ENCODE measurements at regions not wholly inside any gene's neighbourhood (a gene's known extent, or its start where the extent isn't known, plus 50 kb on each side); places are given as distances from the start of the nearest gene placed in this dataset.

DNA sequence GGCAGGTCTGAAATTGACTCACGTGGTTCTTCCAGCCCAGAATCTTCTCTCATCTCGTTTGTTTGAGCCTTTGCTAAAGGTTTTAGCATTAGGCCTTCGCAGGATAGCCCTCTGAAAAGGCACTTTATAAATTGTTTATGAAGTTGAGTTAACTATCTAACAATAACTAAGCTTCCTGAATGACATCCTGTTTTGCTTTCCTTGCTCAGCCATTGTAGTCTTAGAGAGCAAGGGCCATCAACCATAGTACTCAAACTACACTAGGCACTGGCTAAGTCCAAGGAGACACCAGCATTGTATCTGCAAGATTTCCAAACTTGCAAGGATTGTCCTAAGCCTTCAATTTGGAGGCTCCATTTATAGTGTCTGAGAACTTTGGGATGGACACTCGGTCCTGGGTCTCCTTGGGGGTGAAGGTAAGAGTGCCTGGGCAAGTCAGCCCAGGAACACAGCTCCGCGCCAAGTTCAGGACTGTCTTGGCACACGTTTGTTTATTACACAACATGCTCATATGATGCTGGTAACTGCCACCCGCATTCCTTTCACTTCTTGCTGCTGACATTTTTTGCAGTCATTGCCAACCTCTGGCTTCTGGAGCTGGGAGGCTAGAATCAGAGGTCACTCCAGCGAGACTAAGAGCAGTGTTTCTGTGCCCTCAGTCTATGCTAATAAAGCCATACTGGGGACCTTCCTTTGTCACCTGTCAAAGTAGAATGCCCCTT, 151.1 kb downstream of the ESM1 start:
- Histone ChIP-seq H3K9me3 (ENCODE audit: control insufficient read depth, low read length) (no peaks in the 10 kb centered on the region), H3K4me3 (ENCODE audit: low read depth, low read length) (no peak overlapping the region), H2AFZ (no peak overlapping the region), H3K27ac (no peak overlapping the region), H3K4me2 (ENCODE audit: low read length) (no peak overlapping the region), H3K36me3 (ENCODE audit: control insufficient read depth, insufficient read depth, low read length) (no peaks in the 10 kb centered on the region), H3K27me3 (ENCODE audit: control insufficient read depth, insufficient read depth, low read length) (no peaks in the 10 kb centered on the region), H3K79me2 (no peaks in the 10 kb centered on the region), H3K4me1 (peaks cover 3% of the 10 kb centered on the region), H3K9ac (no peak overlapping the region)
- TF ChIP-seq, protein P1, sequence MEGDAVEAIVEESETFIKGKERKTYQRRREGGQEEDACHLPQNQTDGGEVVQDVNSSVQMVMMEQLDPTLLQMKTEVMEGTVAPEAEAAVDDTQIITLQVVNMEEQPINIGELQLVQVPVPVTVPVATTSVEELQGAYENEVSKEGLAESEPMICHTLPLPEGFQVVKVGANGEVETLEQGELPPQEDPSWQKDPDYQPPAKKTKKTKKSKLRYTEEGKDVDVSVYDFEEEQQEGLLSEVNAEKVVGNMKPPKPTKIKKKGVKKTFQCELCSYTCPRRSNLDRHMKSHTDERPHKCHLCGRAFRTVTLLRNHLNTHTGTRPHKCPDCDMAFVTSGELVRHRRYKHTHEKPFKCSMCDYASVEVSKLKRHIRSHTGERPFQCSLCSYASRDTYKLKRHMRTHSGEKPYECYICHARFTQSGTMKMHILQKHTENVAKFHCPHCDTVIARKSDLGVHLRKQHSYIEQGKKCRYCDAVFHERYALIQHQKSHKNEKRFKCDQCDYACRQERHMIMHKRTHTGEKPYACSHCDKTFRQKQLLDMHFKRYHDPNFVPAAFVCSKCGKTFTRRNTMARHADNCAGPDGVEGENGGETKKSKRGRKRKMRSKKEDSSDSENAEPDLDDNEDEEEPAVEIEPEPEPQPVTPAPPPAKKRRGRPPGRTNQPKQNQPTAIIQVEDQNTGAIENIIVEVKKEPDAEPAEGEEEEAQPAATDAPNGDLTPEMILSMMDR (IDR thresholded peaks at IDR 0.05): no peak

DNA sequence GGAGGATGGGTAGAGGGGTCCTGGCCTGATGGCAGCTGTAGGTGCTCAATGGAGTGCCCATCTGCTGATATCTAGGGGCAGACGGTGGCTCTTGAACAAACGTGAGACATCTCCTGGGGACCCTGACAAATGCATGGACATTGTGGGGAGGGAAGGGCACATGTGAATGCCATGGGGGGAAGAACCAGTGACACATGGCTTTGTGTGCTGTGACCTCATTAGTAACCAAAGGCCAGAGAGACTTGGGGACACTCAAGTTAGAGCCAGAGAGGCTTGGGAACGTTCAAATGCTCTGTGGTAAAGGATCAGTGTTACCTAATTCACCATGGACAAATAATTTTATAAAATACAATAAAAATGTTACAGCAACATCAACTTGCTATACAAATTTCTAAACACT, 151.8 kb downstream of the ESM1 start:
- H3K36me3 ChIP-seq (ENCODE audit: control insufficient read depth, insufficient read depth, low read length): no peaks in the 10 kb centered on the region
- no peaks in the 10 kb centered on the region for H3K27me3 ChIP-seq (ENCODE audit: control insufficient read depth, insufficient read depth, low read length)
- H3K9me3 ChIP-seq (ENCODE audit: control insufficient read depth, low read length): no peaks in the 10 kb centered on the region
- no peak overlapping the region for H3K9ac ChIP-seq
- no peak overlapping the region for H3K4me2 ChIP-seq (ENCODE audit: low read length)
- TF ChIP-seq, protein P1 (IDR thresholded peaks at IDR 0.05): no peak
- no peak overlapping the region for H3K4me3 ChIP-seq (ENCODE audit: low read depth, low read length)
- H2AFZ ChIP-seq: no peak overlapping the region
- H3K27ac ChIP-seq: no peak overlapping the region
- H3K4me1 ChIP-seq: peaks cover 3% of the 10 kb centered on the region
- H3K79me2 ChIP-seq: no peaks in the 10 kb centered on the region

DNA sequence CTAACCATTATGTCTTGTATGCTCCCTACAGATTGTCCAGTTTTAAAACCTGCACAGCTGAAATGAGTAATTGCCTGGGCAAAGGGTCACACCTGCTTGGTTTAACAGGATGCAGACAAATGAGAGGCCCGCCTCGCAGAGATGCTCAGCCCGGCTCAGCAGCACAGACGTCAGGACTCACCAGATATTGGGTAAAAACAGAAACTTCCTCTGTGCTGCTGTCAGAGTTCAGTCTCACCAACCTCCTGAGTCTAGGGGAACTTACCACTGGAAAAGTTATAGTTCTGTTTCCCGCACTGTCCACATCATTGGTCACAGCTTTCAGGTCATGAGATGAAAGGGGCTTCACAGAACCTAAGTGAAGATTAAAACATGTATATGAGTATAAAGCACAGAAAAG, 152.5 kb downstream of the ESM1 start:
- Histone ChIP-seq H3K9ac (no peak overlapping the region), H3K4me1 (peaks cover 3% of the 10 kb centered on the region), H3K27me3 (ENCODE audit: control insufficient read depth, insufficient read depth, low read length) (no peaks in the 10 kb centered on the region), H3K79me2 (no peaks in the 10 kb centered on the region), H3K4me3 (ENCODE audit: low read depth, low read length) (no peak overlapping the region), H3K9me3 (ENCODE audit: control insufficient read depth, low read length) (no peaks in the 10 kb centered on the region), H3K36me3 (ENCODE audit: control insufficient read depth, insufficient read depth, low read length) (no peaks in the 10 kb centered on the region), H3K27ac (no peak overlapping the region), H3K4me2 (ENCODE audit: low read length) (no peak overlapping the region), H2AFZ (peak overlapping the region; percentile 13)
- TF ChIP-seq, protein P1 (IDR thresholded peaks at IDR 0.05): no peak

DNA sequence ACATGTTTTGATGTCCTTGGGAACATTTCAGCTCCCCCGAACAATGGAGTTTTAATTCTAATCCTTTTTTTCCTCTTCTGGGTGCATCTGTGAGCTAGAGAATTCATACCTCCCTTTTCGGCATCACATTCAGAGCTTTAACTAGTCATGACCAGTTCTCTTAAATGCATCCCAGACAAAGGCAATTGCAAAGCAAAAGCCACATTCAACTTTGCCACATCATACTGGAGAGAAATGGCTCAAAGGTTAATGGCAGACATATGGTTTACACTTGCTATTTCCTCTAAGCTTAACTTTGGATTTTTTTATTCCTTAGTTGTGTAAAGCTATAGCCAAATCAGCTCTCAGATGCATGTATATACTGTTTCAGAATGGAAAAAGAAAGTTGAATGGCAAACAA, 153.3 kb downstream of the ESM1 start:
- H3K4me2 ChIP-seq (ENCODE audit: low read length): no peak overlapping the region
- H3K4me3 ChIP-seq (ENCODE audit: low read depth, low read length): no peak overlapping the region
- no peaks in the 10 kb centered on the region for H3K27me3 ChIP-seq (ENCODE audit: control insufficient read depth, insufficient read depth, low read length)
- no peaks in the 10 kb centered on the region for H3K79me2 ChIP-seq
- H3K4me1 ChIP-seq: peaks cover 3% of the 10 kb centered on the region
- no peaks in the 10 kb centered on the region for H3K36me3 ChIP-seq (ENCODE audit: control insufficient read depth, insufficient read depth, low read length)
- no peak overlapping the region for H3K27ac ChIP-seq
- TF ChIP-seq, protein P1 (IDR thresholded peaks at IDR 0.05): no peak
- H3K9ac ChIP-seq: no peak overlapping the region
- no peak overlapping the region for H2AFZ ChIP-seq
- no peaks in the 10 kb centered on the region for H3K9me3 ChIP-seq (ENCODE audit: control insufficient read depth, low read length)

DNA sequence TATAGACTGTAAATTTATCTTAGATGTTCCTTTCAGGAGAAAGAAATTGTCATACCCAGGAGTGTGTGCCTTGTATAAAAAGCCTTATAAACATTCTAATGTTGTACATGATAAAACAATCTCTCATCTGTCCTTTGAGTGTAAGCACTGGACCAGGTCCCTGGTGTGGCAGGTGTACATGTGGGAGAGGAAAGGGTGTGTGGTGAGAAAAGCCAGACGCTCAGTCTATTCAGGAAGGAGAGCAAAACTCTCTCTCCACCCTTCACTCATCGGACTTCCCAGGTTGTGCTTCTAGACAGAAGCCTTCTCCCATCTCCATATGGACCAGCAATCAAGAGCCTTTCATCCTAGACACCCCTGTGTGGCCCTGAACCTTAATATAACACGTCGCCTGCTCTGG, 154.2 kb downstream of the ESM1 start:
- H3K9ac ChIP-seq: no peak overlapping the region
- no peaks in the 10 kb centered on the region for H3K36me3 ChIP-seq (ENCODE audit: control insufficient read depth, insufficient read depth, low read length)
- no peak overlapping the region for H3K27ac ChIP-seq
- H3K4me1 ChIP-seq: peaks cover 3% of the 10 kb centered on the region
- H3K4me3 ChIP-seq (ENCODE audit: low read depth, low read length): no peak overlapping the region
- no peaks in the 10 kb centered on the region for H3K27me3 ChIP-seq (ENCODE audit: control insufficient read depth, insufficient read depth, low read length)
- no peaks in the 10 kb centered on the region for H3K9me3 ChIP-seq (ENCODE audit: control insufficient read depth, low read length)
- H3K79me2 ChIP-seq: no peaks in the 10 kb centered on the region
- TF ChIP-seq, protein P1 (IDR thresholded peaks at IDR 0.05): no peak
- H2AFZ ChIP-seq: no peak overlapping the region
- no peak overlapping the region for H3K4me2 ChIP-seq (ENCODE audit: low read length)
